TTC549 (cell line): ENCODE measurements at regions not wholly inside any gene's neighbourhood (a gene's known extent, or its start where the extent isn't known, plus 50 kb on each side); places are given as distances from the start of the nearest gene placed in this dataset.
"Not testable (repeated sequence)": the region's sequence is repeated elsewhere in the genome, so short reads cannot be mapped to it uniquely, and the experiment has no call there.

Experiments used
- FAIRE-seq: peaks from 2 replicates; lab custom pipeline; 2012; peaks lifted over from hg19 to GRCh38; lab: Jason Lieb, UNC

GRCh38 chr3:25957026-25957425, 167.1 kb downstream of the OXSM start:
- FAIRE-seq, result no peak

DNA sequence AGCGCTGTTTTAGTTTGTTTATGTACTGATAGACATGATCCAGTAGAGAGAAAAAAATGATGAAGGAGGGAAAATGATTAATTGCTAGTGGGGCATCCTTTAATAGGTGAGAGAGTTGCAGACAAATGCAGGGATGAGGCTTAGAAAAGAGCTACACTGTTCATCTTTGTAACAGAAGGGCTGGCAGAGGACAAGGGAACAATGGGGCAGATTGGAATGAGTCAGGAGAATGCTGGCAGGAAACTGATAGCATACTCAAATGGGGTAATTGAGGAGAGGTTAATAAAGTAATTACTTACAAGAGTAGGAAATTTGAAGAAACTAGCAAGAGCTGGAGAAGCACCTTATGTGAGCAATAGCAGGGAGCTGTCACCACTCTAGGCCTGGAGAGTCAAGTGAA, 170.9 kb downstream of the OXSM start:
- no peak for FAIRE-seq

DNA sequence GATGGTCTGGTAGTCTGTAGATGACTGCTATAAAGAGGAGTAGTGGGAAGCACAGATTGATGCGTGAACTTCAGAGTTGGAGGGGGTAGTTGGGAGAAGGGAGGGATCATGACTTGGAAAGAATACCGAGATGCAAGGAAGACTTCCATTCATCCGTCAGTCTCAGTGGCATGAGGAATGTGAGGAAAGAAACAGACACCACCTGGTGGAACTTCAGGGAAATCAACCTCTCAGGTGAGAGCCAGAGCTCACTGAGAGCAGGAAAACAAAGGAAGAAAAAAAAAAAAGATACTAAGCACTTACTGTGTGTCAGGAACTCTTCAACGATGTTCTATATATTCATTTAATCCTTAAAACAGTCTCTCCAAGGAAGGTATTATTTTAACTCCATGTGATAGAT, 172.4 kb downstream of the OXSM start:
- FAIRE-seq, result no peak

GRCh38 chr3:25964141-25964540, 174.3 kb downstream of the OXSM start:
- no peak for FAIRE-seq

GRCh38 chr3:25967385-25967784, 177.5 kb downstream of the OXSM start:
- no peak for FAIRE-seq

- FAIRE-seq, result no peak
Measured at GRCh38 chr3:25971736-25972135, 181.8 kb downstream of the OXSM start.

DNA sequence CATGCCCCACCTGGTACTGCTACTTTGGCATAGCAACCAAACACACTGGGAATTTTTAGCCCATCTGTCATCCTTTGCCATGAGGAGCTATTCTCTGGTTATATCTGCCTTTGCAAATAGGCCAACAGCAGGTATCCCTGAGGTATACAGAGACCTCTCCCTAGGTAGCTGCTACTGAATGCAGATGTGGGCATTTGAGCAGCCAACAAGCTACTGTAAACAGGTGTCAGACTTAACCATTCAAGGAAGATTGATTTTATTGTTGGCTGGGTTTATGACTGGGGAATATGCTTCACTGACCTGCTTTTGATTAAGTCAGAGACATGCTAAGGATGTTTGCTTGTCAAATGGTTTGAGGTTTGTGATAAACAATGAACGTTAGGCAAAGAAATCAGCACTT, 183.2 kb downstream of the OXSM start:
- no peak for FAIRE-seq

DNA sequence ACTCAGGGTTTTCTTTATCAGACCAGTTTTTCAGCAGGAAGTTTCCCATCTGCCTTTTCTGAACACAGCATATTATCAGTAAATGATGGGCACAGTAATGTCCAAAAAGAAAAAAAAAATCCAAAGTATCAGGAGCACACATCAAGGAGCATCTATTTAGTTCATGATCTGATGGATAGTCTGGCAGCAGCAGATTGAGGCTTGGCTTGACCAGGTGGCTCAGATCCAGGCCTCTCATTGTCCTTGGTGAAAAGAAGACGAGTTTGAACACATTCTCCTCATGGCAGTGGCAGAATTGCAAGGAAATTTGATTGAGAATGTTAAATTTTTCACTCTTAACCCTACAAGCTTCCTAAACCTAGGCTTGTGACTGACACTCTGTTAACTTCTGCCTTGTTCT, 192.9 kb downstream of the OXSM start:
- FAIRE-seq, result no peak

DNA sequence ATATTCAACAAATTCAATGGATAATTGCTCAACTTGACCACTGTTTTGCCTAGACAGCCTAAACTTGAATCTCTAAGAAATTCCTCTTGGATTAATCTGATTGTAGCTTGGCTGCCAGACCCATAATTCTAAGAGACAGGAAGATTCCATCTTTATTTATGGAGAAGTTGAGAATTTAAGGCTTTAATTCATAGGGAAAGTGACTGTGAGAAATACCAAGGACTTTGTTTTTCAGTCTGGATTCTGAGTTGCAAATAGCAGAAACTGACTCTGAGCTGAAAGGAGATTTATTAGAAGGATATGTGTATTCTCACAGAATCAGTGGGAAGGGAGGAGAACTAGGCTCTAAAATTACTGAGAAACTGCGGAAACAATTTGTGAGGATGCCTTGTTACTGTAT, 195.7 kb downstream of the OXSM start:
- FAIRE-seq, result no peak

DNA sequence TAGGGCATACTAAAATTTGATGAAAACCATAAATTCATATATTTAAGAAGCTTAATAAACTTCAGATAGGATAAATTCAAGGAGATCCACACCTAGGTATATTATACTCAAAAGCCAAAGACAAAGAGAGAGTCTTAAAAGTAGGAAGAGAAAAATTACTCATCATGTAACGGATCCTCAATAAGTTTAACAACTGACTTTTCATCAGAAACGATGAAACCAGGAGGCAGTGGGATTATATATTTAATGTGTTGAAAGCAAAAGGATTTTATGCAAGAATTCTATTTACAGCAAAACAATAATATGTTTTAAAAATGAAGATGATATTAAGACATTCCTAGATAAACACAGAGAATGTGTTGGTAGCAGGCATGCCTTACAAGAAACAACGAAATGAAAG, 202.7 kb downstream of the OXSM start:
- no peak for FAIRE-seq

DNA sequence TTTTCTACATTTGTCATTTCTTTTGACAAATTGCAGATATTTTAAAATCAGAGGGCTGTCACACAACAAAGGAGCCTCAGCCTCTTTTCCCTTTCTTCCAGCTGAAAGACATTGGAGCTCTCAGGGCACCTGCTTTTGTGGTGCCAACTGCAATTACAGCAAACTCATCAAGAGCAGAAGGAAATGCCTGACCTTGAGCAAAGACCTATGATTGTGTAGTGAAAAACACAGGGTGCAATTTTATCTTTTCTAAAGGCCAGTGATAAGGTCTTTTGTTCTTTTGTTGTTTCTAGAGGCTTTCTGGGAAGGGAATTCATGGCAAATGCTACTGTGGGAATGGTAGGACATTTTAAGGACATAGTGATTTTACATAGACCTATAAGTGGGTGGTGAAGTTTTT, 214.3 kb downstream of the OXSM start:
- no peak for FAIRE-seq

DNA sequence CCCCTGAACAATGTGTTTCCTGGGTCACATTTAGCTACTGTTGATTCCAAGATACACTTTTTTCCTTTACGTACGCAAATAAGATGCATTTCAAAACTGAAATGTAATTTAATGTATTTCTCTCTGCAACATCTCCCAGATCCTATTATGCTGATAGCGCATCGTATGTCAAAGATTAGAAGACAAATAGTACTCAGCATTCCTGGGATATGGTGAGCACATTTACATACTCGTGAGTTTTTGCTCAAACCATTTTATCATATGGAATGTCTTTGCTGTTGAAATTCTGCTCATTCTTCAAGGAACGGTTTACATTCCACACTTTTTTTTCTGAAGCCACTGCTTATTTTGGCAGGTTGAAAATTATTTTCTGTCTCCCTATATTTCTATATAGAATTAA, 221.4 kb downstream of the OXSM start:
- FAIRE-seq, result no peak

- no peak for FAIRE-seq
Measured at GRCh38 chr3:26012241-26012745, 222.4 kb downstream of the OXSM start.

DNA sequence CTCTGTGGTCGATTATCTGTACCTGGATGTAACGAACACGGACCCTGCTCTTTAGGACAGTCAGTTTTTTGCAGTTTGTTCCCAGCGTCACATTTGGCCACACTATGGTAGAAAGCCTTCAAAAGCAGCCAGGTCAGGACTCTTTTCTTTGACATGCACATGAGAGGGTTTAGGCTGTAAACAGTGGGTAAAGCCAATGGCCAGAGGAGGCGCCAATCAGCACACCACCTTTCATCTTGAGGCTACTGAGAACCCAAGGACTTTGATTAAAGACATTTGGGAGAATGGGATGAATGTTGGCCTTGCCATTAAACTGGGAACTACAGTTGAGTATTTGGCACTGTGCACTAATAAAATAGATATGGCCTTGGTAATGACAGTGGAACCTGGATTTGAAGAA, 225.9 kb downstream of the OXSM start:
- no peak for FAIRE-seq

- FAIRE-seq, result no peak
Measured at GRCh38 chr3:26018889-26019288, 229.0 kb downstream of the OXSM start.

DNA sequence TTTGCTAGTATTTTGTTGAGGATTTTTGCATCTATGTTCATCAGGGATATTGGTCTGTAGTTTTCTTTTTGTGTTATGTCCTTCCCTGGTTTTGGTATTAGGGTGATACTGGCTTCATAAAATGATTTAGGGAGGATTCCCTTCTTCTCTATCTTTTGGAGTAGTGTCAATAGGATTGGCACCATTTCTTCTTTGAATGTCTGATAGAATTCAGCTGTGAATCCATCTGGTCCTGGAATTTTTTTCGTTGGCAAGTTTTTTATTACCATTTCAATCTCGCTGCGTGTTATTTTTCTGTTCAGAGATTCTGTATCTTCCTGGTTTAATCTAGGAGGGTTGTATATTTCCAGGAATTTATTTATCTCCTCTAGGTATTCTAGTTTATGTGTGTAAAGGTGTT, 234.3 kb downstream of the OXSM start:
- FAIRE-seq, result not testable (repeated sequence)

DNA sequence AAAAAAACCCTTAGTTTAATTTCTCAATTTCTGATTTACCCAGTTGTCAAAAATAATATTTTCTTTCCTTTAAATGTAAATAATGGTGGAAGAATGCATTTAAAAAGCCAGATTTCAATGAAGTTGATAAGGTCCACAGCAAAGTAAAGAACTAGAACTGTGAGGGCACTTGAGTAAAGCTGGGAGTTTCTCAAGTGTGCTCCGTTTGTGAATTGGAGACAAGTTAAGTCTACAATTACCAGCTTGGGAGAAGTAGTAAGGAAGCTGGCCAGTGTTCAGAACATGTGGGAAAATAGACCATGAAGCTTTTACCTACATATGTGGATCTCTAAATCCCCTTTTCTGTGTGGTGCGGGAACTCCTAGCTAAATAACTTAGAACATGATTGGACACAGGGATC, 239.4 kb downstream of the OXSM start:
- no peak for FAIRE-seq

GRCh38 chr3:26042126-26042525, 252.2 kb downstream of the OXSM start:
- not testable (repeated sequence) for FAIRE-seq

GRCh38 chr3:26049951-26050350, 260.1 kb downstream of the OXSM start:
- no peak for FAIRE-seq

DNA sequence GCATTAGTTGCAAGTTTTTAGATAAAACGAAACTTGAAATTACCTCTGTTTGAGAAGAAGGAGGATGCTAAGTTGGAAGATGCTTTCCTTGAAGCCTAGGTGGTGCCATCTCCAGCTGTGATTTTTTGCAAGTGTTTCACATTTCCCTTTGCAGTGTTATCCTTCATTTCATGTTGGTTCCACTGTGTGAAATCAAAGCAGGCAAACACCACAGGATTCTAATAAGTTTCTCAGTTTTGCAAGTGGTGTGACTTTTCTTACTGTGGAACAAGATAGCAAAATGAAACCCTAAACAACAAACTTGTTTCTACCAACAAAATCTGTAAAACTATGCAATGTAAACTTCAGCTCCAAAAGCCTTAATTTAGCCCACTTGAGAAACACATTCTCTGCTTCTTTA, 260.9 kb downstream of the OXSM start:
- FAIRE-seq, result no peak

DNA sequence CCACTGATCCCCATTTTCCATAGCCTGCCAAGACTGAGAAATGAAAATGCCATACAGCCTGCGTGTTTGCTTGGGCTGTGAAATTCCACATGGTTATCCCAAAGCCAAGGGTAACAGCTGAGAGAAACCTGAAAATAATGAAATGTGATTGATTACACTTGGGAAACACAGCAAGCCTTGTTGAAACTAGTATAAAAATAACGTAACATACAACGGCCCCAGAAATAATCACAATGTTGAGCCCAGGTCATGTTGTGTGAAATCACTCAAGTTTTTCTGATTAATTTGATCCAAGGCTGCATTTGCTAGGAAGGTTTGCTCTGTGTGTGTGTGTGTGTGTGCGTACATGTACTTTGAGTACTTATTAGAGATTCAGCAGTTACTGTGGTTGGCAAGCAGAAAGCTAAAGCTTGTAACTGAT, 269.0 kb downstream of the OXSM start:
- no peak for FAIRE-seq

DNA sequence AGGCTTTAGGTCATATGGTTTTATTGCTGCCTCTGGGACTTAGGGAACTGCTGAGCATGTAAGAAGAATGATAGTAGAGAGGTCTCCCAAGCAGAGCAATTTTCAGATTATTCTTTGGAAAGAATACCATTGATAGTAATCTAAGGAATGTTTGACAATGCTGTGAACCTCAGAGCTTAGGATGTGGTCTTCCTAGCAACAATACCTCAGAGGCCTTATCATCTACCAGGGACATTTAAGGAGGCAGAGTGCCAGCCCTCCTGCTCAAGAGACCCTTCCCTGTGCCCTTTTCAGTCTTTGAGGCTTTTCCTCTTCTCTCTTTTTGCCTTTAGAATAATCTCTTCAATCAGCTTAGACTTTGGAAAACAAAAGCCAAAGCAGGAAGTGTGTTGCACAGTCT, 272.1 kb downstream of the OXSM start:
- no peak for FAIRE-seq

DNA sequence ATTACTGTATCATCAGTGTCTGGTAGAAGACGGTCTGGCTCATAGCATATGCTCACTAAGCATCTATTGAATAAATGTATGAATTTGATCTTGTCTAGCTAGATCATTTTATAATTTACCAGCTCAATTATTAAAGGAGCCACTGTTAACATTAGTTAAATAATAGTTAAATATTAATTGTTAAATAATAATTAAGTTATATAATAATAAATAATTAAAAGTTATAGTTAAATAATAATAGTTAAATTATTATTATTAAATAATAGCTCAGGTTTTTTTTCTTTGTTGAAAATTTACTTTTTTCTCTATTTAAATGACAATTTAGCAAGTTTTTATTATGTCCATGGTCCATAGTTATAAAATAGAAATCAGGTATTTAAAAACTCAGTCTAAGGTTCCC, 274.4 kb downstream of the OXSM start:
- peak; percentile 47 for FAIRE-seq

DNA sequence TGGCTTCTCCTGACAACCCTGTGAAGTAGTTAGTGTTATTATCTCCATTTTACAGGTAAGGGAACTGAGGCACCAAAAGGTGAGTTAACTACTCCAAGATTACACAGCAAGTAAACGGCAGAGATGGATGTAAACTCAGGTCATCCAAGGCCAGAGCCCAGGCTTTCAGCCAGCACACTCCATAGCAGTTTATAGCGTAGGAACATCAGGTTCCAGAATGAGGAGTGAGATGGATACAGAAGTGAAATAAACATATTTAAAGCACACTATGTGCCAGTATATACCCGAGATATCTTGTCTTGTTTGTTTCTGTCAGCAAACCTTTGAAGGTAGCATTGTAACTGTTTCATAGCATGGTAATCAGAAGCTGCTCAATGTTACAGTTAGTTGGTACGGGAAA, 279.0 kb downstream of the OXSM start:
- FAIRE-seq, result no peak

GRCh38 chr3:26070854-26071253, 281.0 kb downstream of the OXSM start:
- FAIRE-seq, result no peak
